A673 (cell line): ENCODE measurements at regions not wholly inside any gene's neighbourhood (a gene's known extent, or its start where the extent isn't known, plus 50 kb on each side); places are given as distances from the start of the nearest gene placed in this dataset.

Source experiments
- CTCF ChIP-seq: fragments of 300-800, 200-600 bp; sonication (generic); conservative IDR thresholded peaks from 2 replicates; pipeline ENCODE4 v1.5.1; 2017; ENCODE audit warnings: low read depth, mild to moderate bottlenecking, antibody characterized with exemption, low read length, moderate library complexity, mixed read lengths
- EZH2 ChIP-seq: fragments of 200-600 bp; sonication (generic); IDR thresholded peaks from 2 replicates; pipeline ENCODE4 v1.6.1; 2017; ENCODE audit warnings: borderline replicate concordance, low read depth, mild to moderate bottlenecking, mixed read lengths, antibody characterized with exemption, low read length; ENCODE audit not compliant: poor library complexity, severe bottlenecking

- TF ChIP-seq EZH2 = no peak
- no peak for TF ChIP-seq CTCF
Measured at GRCh38 chr5:167525004-167525403, 766.4 kb upstream of the WWC1 start.
